GM23338 (cell line): ENCODE measurements at regions not wholly inside any gene's neighbourhood (a gene's known extent, or its start where the extent isn't known, plus 50 kb on each side); places are given as distances from the start of the nearest gene placed in this dataset.

Source experiments
- EZH2 ChIP-seq: fragments of 200-600 bp; sonication (generic); IDR thresholded peaks from one replicate; pipeline ENCODE4 v1.8.0; 2017; ENCODE audit warnings: antibody characterized with exemption, mild to moderate bottlenecking, low read depth; ENCODE audit not compliant: unreplicated experiment
- EZH2phosphoT487 ChIP-seq: fragments of 200-600 bp; sonication (generic); IDR thresholded peaks from one replicate; pipeline ENCODE4 v1.8.1; 2018; ENCODE audit warnings: antibody characterized with exemption; ENCODE audit not compliant: unreplicated experiment
- NANOG ChIP-seq: IDR thresholded peaks from 2 replicates; pipeline ENCODE4 v1.6.1; 2016; ENCODE audit warnings: antibody characterized with exemption, borderline replicate concordance
- REST ChIP-seq: IDR thresholded peaks from one replicate; pipeline ENCODE4 v1.6.1; 2018; ENCODE audit warnings: antibody characterized with exemption; ENCODE audit not compliant: unreplicated experiment
- STAT1 ChIP-seq: IDR thresholded peaks from one replicate; pipeline ENCODE4 v1.6.1; 2016; ENCODE audit warnings: antibody characterized with exemption; ENCODE audit not compliant: unreplicated experiment
- ZNF114 ChIP-seq: fragments of 250-450 bp; sonication (Bioruptor Pico); IDR thresholded peaks from 2 replicates; pipeline ENCODE4 v1.5.0; 2020; ENCODE audit warnings: mild to moderate bottlenecking, moderate library complexity
- ZNF462 ChIP-seq: fragments of 250-450 bp; sonication (Bioruptor Pico); IDR thresholded peaks from 2 replicates; pipeline ENCODE4 v1.5.0; 2020; ENCODE audit warnings: mild to moderate bottlenecking, moderate library complexity
- TF ChIP-seq, protein P1 (sequence below), 2 experiments: fragments of 200-600 bp in 1 of 2; sonication (generic) in 1 of 2; conservative IDR thresholded peaks; 2 replicates each; pipeline versions ENCODE4 v1.5.1 to v1.6.1; 2016 to 2017; ENCODE audit warnings: antibody characterized with exemption in 2 of 2, low read depth in 2 of 2, mild to moderate bottlenecking in 2 of 2, moderate library complexity in 1 of 2

- no peak for TF ChIP-seq ZNF462 (CRISPR knock-in tag)
- TF ChIP-seq EZH2phosphoT487, result no peak
- no peak for TF ChIP-seq REST
- no peak for TF ChIP-seq NANOG
- TF ChIP-seq ZNF114 (CRISPR knock-in tag), result no peak
- no peak for TF ChIP-seq STAT1
- TF ChIP-seq, protein P1, sequence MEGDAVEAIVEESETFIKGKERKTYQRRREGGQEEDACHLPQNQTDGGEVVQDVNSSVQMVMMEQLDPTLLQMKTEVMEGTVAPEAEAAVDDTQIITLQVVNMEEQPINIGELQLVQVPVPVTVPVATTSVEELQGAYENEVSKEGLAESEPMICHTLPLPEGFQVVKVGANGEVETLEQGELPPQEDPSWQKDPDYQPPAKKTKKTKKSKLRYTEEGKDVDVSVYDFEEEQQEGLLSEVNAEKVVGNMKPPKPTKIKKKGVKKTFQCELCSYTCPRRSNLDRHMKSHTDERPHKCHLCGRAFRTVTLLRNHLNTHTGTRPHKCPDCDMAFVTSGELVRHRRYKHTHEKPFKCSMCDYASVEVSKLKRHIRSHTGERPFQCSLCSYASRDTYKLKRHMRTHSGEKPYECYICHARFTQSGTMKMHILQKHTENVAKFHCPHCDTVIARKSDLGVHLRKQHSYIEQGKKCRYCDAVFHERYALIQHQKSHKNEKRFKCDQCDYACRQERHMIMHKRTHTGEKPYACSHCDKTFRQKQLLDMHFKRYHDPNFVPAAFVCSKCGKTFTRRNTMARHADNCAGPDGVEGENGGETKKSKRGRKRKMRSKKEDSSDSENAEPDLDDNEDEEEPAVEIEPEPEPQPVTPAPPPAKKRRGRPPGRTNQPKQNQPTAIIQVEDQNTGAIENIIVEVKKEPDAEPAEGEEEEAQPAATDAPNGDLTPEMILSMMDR (conservative IDR thresholded peaks at IDR 0.05; ENCODE audit: low read depth in 2 of 2), result no peak
- no peak for TF ChIP-seq EZH2
Measured at GRCh38 chr13:29648760-29649159, 53.3 kb upstream of the SLC7A1 start (continued).
